Heart left ventricle (tissue), 13 donors: ENCODE measurements at regions not wholly inside any gene's neighbourhood (a gene's known extent, or its start where the extent isn't known, plus 50 kb on each side); places are given as distances from the start of the nearest gene placed in this dataset.

Experiments used
- POLR2A ChIP-seq, 2 donors: fragments of 450-650 bp; IDR thresholded peaks; one replicate each; pipeline ENCODE4 v1.6.1; 2017; ENCODE audit warnings: antibody characterized with exemption in 2 of 2, mild to moderate bottlenecking in 2 of 2, moderate library complexity in 2 of 2
- TF ChIP-seq, protein P1 (sequence below), 12 donors: fragments of 200-600 bp; sonication (generic) in 4 of 12; IDR thresholded peaks; one replicate each; pipeline versions ENCODE4 v1.5.0 to v1.8.0; 2018 to 2022; ENCODE audit warnings: antibody characterized with exemption in 12 of 12, mild to moderate bottlenecking in 5 of 12
- donor health status: ischemic (EF 13 %, LVEDD 7.1; RV severe dilation, severe dysfunction).
- donor health status: DM: no; HTN: yes; CAD: no.
- donor health status: DM: no; HTN: no; CAD: no.
- donor health status: ischemic (EF 25% LVEDD 6.9; RV normal size, moderate dysfunction).
- donor health status: ischemic (EF 25% LVEDD 5.7; RV mildly dilated, moderate dysfunction).
- donor health status: ischemic (EF 35%, LVEDD 5.7; RV mildly dilated, moderate dysfunction).
- donor health status: nonischemic (EF 11% LVEDD 7.7; RV severe dilation, severe dysfunction).
- donor health status: DM: yes; HTN: yes; CAD: no.
- donor health status: PGD.
- donor health status: ischemic (EF 29% LVEDD 5.4; RV normal size, mild dysfunction).
- donor health status: nonischemic (EF 23%, LVEDD 6.1; RV moderate dilation, normal function).

DNA sequence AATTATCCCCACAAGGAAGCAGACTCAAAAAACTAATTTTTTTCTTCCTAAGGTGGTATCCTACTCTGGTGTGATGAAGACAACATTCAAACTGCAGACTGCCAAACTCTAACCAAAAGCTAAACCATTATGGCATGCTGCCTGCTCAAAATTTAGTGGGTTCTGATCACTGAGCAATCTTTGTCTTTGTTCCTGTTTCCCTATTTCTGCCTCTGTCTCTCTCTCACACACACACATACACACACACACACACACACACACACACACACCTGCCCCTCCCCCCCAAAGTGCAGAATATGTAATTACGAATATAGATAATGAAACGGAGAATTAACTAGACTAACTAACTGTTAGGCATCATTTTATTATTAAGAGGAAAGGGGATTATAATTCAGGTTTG, 1278.6 kb downstream of the PCDH7 start:
- TF ChIP-seq, protein P1, sequence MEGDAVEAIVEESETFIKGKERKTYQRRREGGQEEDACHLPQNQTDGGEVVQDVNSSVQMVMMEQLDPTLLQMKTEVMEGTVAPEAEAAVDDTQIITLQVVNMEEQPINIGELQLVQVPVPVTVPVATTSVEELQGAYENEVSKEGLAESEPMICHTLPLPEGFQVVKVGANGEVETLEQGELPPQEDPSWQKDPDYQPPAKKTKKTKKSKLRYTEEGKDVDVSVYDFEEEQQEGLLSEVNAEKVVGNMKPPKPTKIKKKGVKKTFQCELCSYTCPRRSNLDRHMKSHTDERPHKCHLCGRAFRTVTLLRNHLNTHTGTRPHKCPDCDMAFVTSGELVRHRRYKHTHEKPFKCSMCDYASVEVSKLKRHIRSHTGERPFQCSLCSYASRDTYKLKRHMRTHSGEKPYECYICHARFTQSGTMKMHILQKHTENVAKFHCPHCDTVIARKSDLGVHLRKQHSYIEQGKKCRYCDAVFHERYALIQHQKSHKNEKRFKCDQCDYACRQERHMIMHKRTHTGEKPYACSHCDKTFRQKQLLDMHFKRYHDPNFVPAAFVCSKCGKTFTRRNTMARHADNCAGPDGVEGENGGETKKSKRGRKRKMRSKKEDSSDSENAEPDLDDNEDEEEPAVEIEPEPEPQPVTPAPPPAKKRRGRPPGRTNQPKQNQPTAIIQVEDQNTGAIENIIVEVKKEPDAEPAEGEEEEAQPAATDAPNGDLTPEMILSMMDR (IDR thresholded peaks at IDR 0.05) = no peak
- TF ChIP-seq POLR2A (IDR thresholded peaks at IDR 0.05) = no peak
